ENCODE measurements at regions not wholly inside any gene's neighbourhood (a gene's known extent, or its start where the extent isn't known, plus 50 kb on each side); places are given as distances from the start of the nearest gene placed in this dataset.
"Not testable (repeated sequence)": the region's sequence is repeated elsewhere in the genome, so short reads cannot be mapped to it uniquely, and the experiment has no call there.

DNA sequence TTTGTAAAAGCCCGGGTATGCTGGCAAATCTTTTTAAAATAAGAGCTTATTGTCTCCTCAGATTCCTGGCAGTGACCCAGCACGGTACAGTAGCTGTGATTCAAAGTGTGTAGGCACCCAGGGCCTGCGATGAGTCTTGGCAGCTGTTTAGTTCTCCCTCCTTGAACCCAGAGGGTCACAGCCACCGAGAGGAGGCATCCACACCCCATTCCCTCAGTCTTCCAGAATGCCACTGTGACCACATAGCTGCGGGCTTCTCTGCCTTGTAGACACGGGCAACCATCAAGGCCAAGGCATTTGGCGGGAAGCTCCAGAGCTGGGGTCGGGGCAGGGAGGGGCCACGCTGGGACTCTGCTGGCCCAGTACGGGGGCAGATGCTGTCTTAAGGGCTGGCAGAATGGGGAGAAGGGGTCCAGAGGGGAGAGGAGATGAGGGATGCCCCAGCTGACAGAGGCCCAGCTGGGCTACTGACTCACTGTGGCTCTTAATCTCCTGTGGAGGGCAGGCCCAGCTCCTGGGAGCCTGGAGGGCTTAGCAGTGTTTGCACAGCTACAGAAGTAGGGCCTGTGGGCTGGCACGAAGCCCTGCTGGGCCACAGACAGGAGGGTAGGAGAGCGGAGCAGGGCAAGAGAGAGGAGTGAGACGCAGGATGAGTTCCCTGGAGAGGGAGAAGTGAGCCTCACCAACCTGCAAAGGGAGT is 68.8 kb upstream of the DLG1 start:
- DNase-seq, result peak; percentile 90

GRCh38 chr3:197366301-197367044 is 68.1 kb upstream of the DLG1 start:
- DNase-seq, result peak; percentile 95

DNA sequence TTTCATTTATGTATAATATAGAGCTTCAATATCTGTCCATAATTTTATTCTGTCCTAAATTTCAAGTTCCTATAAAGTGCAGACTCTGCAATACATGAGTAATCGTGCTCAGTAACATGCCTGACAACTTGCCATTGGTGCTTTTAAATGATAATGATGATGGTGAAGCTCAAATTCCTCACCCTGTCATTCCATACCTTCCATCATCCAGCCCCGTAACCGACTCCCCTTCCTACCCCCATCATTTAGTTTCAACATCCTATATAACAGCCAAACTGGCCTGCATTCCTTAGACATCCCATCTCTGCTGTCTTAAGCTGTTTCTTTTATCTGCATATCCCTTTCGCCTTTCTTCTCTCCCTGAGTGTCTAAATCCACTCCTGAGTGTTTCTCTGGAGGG is 67.2 kb upstream of the DLG1 start:
- DNase-seq, result no peak

DNA sequence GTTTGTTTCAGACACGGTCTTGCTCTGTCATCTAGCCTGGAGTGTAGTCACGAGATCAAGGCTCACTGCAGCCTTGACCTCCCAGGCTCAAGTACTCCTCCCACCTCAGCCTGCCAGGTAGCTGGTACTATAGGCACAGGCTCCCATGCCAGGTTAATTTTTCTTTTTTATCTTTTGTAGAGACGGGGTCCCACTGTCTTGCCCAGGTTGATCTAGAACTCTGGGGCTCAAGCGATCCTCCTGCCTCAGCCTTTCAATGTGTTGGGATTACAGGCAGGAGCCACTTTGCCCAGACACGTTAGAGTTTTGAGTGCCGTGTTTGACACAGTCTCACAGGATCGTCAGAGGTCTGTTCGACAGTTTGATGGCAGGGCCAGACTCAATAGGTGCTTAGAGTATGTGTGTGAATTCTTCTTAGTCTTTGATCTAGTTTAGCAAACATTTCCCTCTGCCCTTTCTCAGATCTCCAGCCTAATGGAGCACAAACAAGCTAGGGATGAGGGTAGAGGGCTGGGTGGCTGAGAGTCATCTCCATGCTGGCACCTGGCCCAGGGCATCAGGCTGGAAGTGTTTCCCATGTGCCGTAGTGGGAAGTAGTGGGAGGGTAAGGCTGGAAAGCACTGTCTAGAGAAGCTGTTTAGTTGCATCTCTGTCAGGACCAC is 66.1 kb upstream of the DLG1 start:
- peak; percentile 40 for DNase-seq

- no peak for DNase-seq
These were observed 65.4 kb upstream of the DLG1 start for GRCh38 chr3:197363553-197364409.

DNA sequence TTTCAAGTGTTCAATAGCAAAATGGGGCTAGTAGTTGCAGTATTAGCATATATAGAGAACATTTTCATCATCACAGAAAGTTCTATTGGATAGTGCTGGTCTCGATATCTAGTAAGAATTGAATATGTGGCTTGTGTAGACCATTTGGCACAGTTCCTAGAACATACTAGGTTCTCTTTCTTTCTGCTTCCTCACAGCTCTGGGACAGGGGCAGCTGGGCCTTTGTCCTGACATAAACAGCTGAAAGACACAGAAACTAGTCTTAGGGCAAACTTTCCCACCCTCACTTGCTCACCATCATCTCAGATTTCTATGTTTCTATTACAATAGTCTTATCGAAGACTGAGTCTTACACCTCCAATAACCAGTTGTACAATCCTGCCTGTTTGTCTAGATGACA is 63.7 kb upstream of the DLG1 start:
- no peak for DNase-seq

GRCh38 chr3:197360095-197360494 is 61.7 kb upstream of the DLG1 start:
- DNase-seq, result not testable (repeated sequence)

DNA sequence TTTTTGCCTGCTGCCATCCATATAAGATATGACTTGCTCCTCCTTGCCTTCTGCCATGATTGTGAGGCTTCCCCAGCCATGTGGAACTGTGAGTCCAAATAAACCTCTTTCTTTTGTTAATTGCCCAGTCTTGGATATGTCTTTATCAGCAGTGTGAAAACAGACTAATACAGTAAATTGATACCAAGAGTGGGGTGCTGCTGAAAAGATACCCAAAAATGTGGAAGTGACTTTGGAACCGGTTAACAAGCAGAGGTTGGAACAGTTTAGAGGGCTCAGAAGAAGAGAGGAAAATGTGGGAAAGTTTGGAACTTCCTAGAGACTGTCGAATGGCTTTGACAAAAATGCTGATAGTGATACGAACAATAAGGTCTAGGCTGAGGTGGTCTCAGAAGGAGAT is 61.1 kb upstream of the DLG1 start:
- not testable (repeated sequence) for DNase-seq

- no peak for DNase-seq
These were observed 58.3 kb upstream of the DLG1 start for GRCh38 chr3:197356741-197357140.

- no peak for DNase-seq
These were observed 57.9 kb upstream of the DLG1 start for GRCh38 chr3:197356275-197356674.

DNA sequence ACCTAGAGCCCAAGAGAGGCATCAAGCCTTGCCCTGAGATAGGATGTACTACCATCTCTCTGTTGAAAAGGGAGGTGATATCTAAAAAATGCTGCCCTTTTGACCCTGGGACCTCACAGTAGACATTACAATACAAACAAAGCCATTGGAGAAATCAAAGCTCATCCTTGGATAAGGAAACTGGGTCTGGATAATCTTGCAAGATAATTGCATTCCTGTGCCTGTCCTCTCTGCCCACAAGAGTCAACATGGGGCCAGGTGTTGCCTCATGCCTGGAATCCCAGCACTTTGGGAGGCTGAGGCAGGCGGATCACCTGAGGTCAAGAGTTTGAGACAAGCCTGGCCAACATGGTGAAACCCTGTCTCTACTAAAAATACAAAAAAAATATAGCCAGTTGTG is 57.3 kb upstream of the DLG1 start:
- no peak for DNase-seq

DNA sequence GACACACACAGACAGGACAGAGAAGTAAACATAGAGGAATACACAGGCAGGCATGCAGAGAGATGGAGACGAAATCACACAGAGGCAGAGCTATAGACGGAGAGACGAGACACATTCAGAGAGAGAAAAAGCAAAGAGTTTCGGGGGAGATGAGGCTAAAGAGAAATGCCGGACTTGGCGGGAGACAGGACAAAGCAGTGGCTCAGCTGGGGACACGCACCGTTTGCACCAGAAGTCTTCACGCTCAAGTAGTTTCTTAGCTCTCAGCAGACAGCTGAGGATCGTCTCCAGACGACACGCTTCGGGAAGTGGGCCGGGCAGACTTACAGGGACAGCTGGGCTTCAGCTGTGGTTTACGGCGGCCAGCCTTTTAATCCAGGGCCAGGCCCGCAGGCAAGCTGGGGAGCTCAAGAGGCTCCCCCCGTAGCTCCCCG is 56.2 kb upstream of the DLG1 start:
- DNase-seq, result peak; percentile 39

- DNase-seq, result no peak
These were observed 55.6 kb upstream of the DLG1 start for GRCh38 chr3:197353867-197354567.

DNA sequence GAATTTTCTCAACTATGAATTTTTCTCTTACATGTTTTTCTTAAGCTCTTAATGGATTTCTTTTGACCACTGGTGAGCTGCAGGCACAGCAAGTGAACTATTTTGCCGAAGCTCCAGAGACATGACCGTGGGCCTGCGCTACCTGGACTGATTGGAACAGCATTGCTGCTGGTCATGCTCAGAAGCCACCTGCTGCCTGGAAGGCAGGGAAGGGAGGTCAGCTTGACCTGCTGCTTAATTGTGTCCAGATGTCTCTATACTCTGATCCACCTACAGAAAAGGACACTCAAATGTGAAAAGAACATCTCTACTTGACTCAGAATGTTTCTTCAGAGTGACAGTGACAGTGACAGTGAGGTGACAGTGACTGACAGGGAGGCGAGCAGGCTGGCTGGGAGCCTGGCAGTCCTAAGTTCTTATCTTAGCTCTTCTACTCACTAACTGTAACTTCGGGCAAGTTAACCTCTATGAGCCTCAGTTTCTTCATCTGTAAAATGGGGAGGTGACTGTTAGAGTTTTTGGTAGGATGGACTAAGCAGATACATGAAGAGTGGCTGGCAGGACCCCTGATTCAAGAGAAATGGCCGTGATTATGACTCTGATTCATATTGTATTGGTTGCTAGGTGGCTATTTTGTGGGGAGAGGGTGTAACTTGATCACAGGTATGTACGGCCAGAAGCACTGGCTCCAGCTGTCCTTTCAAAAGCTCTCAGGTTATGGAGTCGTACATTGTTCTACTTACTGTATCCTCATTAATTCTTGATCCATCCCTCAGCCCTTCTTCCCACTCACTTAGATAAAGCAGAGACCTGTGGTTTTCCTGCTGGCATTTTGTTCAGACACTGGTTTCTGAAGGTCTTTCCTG is 54.8 kb upstream of the DLG1 start:
- DNase-seq, result no peak

DNA sequence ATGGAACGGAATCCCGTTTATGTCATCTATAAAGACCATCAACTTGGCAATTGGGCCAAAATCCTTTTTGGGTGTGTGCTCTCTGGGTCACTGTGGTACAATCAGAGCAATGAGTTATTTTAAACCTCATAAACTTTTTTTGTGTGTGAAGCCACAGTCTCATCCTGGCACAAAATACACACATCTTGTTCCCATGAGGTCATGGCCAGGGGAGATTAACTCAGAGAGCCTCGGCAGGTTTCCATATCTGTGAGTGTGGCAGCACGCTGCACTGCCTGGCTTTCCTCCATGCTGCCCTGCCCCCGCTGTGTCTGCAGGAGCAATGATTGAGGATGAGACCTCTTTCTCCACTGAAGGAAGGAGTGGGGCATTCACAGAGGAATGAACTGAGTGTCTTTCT is 54.0 kb upstream of the DLG1 start:
- no peak for DNase-seq

- DNase-seq, result no peak
These were observed 52.0 kb upstream of the DLG1 start for GRCh38 chr3:197350446-197350845.

- DNase-seq, result no peak
These were observed 51.0 kb upstream of the DLG1 start for GRCh38 chr3:197349368-197349767.
